ENCODE measurements at regions not wholly inside any gene's neighbourhood (a gene's known extent, or its start where the extent isn't known, plus 50 kb on each side); places are given as distances from the start of the nearest gene placed in this dataset.

GRCh38 chr2:231644426-231644825, 51.8 kb downstream of the TEX44 start:
- TF ChIP-seq CTCF (IDR thresholded peaks at IDR 0.05), result no peak

DNA sequence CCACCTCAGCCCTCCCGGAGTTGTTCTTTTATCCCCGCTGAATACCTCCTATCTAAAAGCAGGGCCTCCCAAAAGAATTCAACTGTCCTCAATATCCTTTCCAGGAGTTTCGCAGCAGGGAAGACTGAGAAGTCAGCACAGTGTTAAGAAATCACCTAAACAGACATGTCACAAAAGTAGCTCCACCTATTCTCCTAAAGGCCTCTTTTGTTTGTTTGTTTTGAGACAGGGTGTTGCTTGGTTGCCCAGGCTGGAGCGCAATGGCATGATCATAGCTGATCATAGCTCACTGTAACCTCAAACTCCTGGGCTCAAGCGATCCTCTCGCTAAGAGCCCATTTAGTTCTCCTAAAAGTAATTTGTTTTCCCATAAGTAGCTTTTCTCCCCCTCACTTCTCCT, 53.8 kb downstream of the TEX44 start:
- no peak for TF ChIP-seq CTCF (IDR thresholded peaks at IDR 0.05)

- TF ChIP-seq CTCF (IDR thresholded peaks at IDR 0.05), result peak; percentile 61
Observed at GRCh38 chr2:231648579-231649174, 56.0 kb downstream of the TEX44 start.

DNA sequence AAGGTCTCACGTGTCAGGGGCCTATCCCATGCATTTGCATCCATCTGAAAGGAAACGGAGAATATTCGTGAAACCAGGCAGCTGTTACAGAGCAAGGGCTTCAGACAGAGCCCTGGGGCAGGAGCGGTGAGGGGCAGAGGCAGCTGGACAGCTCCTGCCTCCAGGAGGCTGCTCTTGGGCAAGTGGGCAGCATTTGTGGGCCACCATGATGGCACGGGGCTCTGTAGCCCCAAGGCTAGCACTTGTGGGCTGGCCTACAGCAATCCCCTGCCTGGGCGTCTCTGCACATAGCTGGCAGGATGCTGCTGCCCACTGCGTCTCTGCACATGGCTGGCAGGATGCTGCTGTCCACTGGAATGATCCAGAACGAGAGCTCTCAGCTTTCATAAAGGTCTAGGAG, 52.8 kb upstream of the PTMA start:
- TF ChIP-seq CTCF (IDR thresholded peaks at IDR 0.05), result no peak

DNA sequence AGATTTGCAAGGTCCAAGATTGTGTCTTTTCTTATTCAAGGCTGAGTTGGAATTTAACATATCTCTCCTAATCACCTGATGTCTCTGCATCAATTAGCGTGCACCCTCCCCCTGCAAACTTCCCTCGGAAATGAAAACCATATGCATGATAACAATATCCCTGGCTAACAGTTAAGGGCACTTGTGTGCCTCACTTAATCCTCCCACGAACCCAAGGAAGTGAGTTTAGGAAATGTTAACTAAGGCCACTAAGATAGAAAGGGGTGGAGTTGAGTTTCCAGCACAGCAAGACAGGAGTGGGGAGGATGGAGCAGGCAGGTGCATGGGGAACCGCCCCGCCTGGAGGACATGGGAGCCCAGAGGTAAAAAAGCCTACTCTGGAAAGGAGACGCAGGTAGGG, 52.4 kb upstream of the PTMA start:
- no peak for TF ChIP-seq CTCF (IDR thresholded peaks at IDR 0.05)

Data from LNCAP (cell line).